ENCODE measurements at regions not wholly inside any gene's neighbourhood (a gene's known extent, or its start where the extent isn't known, plus 50 kb on each side); places are given as distances from the start of the nearest gene placed in this dataset.

DNA sequence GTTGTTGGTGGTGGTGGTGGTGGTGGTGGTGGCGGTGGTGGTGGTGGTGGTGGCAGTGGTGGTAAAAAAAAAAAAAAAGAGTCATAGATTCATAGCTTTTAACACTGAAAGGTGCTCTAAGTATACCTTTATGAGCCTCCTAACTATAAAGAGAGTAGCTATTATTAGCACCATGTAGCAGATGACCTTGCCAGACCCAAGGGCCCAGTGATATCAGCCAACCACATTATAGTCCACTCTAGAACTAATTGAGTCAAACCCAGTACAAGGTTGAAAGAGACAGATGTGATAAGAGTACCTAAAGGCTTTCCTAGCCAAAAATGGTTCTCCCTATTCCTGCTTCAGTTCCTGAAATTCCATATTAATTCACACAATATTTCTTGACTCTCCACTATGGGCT is 245.3 kb downstream of the HACE1 start:
- no peak for FAIRE-seq

DNA sequence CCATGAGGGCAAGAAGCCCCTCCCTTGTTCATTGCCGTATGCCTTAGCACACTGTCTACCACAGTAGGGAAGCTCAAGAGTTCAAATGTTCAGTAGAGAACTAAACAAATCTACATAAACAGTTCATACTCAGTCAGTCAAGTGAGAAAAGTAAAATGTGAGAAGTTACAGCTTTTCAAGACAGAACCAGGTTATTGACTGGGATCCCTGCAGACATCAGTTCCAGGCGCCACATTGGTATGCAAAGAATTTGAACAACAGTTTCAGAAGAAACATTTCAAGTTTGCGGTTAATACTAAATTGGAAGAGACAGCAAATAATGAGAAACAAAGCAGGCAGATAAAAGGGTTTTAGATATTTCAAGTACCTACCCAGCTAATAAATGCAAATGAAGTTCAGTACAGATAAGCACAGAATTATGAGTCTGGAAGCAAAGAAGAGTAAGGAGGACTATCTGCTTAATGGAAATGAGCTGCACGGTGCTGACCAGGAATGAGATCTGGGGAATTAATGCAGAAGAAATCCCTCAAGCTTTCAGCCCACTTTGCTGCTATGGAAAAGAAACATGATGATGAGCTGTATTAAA is 246.2 kb downstream of the HACE1 start:
- FAIRE-seq, result no peak

DNA sequence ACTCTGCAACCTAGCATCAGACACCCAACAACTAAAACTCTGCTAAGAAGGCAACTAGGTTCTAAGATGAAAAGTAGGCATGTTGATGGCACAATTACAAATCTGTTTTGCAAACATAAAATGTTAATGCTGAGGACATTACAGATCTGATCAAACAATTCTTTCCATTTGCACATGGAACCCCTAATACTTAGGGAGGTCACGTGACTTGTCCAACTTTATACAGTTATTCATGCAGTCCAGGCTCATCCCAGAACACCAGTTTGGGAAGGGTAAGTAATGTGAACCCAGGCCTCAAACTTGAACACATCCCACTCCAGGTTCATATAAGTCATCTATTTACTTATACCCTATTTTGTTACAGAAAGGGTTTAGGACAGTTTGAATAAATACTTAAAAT is 247.2 kb downstream of the HACE1 start:
- no peak for FAIRE-seq

DNA sequence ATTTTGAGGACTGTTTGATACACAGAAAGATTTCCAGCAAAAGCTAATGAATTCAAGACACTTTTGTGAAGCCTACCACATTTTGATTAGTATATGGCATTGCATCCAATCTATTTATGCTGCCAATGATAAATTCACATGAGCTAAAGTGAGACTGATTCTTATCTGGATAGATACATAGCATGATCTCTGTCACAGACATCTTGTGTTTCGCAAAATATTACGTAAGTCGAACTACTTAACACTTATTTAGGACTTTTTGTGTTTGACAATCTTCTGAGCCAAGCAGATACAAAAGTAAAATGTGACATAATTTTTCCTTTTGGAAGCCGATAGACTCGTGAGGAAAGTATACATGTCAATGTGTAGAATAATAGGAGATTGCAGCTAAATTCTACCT is 251.6 kb downstream of the HACE1 start:
- no peak for FAIRE-seq

DNA sequence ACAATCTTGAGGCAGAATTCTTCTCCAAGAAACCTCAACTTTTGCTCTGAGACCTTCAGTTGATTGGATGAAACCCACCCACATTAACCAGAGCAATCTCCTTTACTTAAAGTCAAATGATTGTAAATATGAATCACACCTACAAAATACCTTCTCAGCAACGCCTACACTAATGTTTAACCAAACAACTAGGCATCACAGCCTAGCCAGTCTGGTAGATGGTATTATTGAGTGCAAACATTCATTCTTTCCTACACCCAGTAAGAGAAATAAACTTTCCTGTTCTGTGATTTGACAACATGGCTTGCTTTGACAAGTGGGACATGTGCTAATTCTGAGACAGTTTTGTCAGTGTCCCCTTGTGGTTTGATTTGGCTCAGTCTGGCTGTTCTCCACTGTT is 252.2 kb downstream of the HACE1 start:
- no peak for FAIRE-seq

DNA sequence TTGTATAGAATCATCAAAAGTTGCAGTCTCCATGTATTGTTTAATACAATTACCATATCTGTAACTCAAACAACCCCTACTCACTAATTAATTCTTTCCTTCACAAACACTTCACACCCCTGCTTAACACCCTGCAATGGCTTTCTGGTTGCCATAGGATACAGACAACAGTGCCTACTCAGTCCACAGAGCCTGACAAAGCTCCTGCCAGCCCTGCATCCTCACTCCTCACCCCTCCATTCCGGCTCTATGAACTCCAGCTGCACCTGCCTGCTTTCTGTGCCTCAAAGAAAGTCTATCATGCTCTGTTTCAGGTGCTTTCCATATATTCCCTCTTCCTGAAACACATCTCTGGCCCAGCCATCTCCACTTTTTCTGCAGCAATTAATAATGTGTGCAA is 253.4 kb downstream of the HACE1 start:
- FAIRE-seq, result no peak

DNA sequence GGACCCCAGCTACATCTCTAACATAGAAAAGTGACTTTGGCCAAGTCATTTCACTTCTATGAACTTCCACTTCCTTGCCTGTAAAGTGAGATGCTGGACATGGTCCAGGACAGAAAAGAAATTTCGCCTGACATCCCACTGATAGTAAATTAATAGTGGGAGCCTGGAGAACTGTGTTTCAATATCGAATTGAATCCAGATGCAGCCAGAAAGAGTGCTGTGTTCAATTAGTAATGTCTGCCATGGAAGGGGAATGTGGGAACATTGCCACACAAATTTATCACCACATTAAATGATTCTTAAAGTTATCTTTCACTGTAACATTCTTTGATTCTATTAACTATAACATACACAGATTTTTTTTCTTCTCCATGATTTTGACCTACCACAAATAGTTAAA is 255.0 kb downstream of the HACE1 start:
- FAIRE-seq, result no peak

DNA sequence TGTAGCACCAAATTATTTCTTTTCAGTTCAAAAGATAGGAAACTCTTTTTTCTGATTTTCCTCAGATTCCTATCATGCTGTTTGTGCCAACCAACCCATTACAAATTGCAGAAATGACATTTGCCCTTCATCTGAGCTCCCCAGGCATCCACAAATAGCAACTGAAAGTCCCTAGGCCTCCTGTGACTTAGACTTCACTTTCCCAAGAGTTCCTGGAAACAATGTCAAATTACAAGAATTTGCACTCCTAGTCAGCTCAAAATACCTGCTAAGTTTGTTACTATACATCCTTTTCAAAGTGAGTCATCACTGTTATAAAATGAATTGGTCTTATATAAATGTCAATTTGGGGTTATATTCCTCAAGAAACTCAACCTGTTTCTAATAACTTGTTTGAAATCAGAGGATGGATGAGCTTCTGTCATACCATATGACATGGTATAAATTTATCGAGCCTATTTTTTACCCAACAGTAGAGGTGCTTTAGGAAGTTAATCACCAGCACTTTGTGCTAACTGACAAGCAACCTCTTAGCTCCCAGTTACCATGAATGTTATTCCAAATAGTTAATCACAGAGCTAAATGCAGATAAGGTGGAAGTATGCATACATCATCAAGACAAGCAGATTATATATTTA is 256.5 kb downstream of the HACE1 start:
- FAIRE-seq, result no peak

DNA sequence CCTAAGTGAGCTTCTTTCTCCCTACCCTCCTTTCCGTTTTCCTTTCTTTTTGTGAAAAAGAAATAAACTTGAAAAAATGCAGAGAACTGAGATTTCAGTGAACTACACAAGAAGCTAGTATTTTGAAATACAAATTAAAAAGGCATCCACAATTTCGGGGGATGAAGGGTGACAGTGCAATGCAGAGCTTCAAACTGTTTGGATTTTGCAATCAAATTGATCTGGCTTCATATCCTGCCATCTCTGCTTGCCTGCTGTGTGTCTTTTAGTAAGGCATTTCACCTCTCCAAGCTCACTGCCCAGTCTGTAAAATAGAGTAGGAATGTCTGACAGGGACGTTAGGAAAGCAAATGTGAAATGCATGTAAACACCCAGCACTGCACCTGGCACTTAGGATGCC is 258.0 kb downstream of the HACE1 start:
- no peak for FAIRE-seq

DNA sequence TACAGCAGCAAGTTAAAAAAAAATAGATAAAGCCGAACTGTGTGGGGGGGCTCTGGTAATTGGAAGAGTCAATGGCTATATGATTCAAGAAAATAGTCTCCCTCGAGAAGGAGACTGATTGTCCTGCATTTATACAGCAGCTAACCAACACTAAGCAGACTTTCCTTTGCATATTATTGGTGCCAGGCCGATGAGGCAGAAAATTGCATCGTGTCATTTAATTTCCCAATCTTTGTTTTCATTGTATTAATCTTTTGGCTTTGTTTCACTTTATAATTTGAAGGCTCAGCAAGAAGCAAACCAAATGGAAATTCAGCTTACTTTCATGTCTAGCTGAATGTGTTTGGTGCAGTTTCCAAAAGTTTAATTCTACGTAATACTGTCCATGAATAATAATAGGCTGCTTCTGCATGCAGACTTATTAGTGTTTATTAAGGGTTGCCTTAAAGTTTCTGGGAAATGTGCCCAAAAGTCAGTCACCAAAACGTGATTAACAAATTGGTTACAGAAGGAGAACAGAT is 258.5 kb downstream of the HACE1 start:
- FAIRE-seq, result no peak

DNA sequence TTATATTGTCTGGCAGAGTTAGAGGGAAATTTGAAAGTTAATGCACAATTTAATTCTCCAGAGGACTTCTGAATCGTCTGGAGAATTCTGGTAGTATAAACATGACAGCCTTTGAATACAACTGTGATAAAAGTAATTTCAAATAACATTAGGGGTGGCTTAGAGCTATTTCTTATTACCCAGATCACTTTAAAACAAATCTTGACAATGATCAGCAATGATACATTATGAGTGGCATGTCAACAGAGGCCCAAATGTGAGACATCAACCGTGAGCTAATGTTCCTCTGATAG is 259.1 kb downstream of the HACE1 start:
- no peak for FAIRE-seq

DNA sequence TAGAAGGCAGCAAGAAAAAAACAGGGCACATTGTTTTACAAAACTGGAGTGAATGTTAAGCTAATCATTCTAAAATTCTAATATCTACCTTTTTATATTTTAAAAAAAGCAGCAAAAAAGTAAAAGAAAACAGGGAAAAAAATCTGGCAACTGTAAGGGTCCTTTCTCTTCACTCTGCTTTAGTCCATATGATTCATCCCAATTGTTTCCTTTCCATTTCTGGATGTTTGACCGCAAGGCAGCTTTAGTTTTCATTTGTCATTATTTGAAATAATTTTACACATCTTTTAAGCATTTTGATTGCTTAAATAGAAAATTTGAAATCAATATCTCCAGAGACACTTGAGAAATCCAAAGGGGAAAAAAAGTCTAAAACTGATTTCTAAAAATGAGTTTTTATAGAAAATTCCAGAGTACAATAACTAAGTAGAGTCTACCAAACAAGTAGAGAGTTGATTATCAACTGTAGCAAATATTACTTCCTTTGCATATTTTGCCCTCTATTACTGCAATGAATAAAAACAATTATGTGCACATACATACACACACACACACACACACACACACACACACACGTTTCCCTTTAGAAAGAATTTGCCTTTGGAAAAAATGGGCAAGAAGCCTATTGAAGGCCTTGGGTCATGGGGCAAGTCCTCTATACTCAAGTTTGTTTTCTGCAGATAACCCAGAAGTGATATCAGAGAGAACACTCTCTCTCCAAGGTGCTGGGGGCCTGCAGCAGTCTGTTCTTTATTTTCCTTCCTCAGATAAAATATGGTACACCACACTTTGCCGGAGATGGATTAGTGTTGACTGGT is 259.7 kb downstream of the HACE1 start:
- no peak for FAIRE-seq

DNA sequence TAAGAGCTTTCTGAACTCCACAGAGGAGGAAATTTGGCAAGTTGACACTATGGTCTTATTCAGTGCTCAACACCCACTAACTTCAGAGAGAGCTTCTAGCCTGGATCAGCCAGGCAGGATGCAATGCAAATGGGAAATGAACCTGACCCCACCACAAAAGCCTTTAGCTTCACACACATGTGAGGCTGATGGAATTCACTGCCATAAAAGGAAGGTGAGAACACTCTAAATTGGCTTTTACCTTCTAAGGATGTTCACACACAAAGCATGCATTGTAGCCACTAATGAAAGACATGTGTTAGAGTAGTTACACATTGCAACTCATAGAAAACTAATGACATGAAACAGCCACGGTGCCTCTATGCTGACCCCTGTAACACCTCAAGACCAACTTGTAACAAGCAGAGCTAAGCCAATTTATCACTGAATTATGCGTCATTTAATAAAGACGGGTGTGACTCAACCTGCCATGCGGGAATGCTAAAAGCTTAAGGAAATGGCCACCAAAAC is 262.1 kb downstream of the HACE1 start:
- no peak for FAIRE-seq

DNA sequence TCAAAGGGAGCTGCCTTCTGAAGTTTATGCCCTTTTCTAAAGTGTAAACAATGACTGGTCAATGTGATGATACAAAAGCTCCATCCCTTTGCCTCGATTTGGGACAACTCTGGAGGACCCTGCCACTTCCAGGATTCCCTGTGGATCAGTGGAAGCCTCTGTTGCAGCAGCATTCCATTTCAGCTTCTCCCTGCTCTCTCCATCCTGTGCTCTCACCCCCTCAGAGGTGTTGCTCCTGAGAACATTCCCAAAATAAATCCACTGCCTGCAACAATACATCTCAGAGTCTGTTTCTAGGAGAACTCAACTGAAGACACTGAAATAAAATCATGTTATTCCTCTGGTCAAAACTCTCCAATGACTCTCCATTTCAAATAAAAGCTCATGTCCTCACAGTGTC is 263.6 kb downstream of the HACE1 start:
- FAIRE-seq, result no peak

DNA sequence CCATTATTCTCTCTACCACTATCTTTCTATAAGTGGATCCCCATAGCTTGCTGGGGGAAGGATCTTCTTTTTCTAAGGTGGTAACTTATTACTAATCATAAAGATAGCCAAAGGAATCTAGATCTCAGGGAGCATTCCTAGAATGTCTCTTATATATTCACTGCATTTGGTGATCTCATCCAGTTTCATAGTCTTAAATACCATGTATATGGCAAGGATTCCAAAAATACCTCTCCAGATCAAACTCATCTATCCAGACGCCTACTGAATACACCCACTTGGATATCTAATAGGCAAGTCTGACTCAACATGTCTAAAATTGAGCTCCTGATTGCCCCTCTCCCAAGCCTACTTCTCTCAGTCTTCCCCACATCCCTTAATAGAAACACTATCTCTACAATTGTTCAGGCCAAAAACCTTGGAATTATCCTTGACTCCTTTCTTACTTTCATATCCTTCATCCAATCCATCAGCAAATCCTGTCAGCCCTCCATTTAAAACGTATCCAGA is 264.4 kb downstream of the HACE1 start:
- no peak for FAIRE-seq

DNA sequence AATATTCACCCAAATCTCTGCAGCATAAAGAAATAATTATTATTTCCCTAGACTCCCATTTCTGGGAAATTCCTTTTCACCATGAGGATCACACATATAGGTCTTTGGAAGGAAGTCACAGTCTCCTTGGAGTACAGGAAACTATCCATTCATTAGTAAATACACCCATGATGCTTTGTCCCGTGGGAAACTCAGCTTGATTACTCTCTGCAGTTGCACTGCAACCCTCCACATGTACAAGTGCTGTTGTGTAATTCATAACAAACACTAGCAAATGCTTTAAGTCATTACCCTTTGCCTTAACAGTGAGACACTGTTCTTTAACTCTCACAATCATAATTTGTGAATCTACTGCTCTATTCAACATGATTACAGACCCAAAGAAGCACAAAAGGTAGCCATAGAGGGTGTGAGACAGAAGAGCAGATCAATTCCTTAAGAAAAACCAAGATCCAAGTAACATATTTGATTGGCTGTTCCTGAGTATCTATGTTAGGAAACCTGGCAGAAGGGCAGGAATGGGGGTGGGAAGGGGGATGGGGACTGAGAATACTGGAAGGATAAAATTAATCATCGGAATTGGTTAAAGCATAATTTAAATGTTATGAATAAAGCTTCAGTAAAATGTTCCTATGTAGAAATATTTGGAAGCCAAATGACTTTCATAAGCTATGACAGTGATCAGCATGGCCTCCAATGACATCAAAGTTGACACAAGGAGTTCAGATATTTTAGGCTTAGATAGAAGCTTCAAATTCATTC is 268.0 kb downstream of the HACE1 start:
- no peak for FAIRE-seq

DNA sequence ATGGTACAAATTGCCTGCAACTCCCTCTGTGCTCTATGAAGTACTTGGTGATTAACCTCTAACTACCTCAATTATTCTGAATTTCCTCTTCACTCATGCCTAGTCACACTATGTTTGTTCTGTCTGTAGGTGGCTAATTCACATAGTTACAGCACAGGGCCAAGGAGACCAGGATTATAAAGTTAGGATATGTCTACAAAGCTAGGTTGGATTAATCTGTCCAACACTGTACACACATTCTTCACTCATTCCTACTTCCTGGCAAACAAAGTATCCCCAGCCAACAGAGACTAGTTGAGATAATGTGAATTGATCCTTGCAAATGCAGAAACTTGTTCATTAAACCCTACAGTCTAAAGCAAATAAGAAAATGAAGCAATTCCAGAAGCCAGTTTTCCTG is 269.8 kb downstream of the HACE1 start:
- no peak for FAIRE-seq

DNA sequence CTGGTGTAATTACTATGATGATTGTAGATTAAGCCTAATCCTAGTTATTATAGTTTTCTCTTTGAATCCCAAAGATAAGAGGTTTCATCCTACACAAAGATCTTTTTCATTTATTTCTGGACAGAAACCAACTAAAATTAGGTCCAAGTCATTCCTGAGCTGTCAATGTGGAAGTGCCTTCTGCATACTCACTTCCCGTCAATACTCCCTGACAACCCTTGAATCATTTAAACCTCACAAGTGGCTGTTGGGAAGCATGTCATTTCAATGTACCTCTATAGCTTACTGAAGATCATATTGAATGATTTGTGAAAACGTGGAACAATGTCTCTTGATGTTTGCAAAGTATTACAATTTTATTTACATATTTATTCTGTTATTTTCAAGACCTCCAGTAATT is 274.1 kb downstream of the HACE1 start:
- no peak for FAIRE-seq

DNA sequence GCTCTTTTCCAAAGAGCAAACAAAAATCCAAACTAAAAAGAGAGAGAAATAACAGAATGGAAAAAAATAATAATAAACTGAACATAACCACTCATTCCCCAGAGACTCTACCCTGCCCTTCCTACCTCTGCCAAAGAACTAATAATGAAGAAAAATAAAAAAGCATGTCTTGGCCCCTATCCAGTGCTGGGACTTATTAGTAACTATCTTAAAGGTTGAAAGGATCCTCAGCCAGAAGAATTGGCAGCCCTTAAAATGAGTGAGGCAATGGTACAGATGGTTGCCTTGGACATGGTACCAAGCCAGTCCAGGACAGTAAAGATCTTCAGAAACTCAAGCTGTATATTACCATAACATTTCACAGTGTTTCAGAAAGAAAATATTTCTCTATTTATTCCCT is 279.3 kb downstream of the HACE1 start:
- no peak for FAIRE-seq

DNA sequence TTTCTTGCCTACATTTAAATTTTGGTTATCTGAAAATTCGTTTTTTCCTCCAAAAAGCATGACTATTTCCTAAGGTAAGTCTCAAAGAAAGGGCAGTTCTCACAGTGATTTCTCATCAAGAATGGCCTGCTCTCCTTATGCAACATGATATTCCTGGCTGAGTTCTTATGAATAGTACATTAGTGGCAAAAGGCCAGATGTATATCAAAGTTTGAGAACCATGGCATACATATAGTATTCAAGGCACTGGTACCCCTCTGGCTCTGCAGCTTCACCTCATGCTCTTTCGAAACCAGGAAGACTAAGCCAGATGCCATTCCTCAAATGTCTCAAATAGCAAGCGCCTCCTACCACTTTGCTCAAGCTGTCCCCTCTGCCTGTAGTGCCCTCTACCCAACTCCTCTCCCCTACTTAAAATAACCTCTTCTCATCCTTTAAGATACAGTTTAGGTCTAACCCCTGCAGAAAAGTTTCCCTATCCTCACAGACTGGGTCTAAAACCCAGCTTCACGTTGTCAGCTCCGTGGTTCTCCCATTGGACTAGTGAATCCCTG is 280.3 kb downstream of the HACE1 start:
- no peak for FAIRE-seq

DNA sequence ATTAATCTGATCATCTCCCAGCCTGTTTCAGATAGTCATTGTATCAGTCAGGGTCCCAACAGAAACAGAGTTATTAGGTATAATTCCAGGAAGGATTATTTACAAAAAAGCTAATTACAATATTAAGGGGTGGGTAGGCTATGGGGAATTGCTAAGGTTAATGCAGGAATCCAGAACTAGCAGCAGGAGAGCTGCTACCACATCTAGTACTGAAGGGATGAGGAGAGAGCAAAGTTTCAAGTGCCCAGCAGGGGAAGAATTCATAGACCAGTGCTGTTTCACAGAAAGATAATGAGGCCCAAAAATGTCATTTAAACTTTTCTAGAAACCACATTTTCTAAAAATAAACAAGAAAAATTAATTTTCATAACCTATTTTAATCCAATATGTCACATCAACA is 284.2 kb downstream of the HACE1 start:
- no peak for FAIRE-seq

DNA sequence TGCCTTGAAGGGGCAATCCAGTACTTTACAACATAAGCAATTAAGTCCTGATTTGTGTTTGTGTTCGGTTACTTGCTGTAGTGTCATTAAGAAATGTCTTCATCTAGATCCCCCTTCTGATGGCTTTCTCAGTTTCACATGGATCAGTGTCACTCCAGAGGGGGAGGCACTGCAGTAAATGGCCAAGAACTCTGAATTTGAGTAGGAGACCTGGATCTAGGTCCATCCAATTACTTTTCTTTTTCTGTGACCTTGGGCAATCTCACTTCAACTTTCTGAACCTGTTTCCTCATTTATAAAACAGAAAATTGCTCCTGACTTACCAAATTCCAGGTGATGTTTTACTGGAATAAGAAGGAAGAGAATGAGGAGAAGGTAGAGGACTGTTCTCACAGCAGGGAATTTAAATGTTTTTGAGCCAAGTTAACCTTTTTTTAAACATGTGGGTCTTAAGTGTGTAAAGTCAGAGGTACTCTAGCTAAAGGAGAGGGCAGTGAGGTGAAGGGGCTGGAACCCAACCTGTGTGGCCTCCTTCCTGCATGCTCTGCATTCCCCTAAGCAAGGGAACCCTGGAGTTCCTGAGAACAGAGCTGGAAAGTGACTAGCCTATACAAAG is 285.5 kb downstream of the HACE1 start:
- FAIRE-seq, result no peak

All from colon (tissue), 2 donors.